ENCODE measurements at regions not wholly inside any gene's neighbourhood (a gene's known extent, or its start where the extent isn't known, plus 50 kb on each side); places are given as distances from the start of the nearest gene placed in this dataset.

GRCh38 chr12:28700161-28700560, 448.9 kb upstream of the FAR2 start:
- Histone ChIP-seq H3K27ac (no peak overlapping the region), H3K36me3 (no peaks in the 10 kb centered on the region), H3K9me3 (peaks cover 0 to 5% of the 10 kb centered on the region in 2 donors), H3K4me3 (no peak overlapping the region), H3K4me1 (no peaks in the 10 kb centered on the region), H3K27me3 (no peaks in the 10 kb centered on the region)
- DNase-seq (ENCODE audit: low spot score in 2 of 2), result no peak
- TF ChIP-seq, protein P1, sequence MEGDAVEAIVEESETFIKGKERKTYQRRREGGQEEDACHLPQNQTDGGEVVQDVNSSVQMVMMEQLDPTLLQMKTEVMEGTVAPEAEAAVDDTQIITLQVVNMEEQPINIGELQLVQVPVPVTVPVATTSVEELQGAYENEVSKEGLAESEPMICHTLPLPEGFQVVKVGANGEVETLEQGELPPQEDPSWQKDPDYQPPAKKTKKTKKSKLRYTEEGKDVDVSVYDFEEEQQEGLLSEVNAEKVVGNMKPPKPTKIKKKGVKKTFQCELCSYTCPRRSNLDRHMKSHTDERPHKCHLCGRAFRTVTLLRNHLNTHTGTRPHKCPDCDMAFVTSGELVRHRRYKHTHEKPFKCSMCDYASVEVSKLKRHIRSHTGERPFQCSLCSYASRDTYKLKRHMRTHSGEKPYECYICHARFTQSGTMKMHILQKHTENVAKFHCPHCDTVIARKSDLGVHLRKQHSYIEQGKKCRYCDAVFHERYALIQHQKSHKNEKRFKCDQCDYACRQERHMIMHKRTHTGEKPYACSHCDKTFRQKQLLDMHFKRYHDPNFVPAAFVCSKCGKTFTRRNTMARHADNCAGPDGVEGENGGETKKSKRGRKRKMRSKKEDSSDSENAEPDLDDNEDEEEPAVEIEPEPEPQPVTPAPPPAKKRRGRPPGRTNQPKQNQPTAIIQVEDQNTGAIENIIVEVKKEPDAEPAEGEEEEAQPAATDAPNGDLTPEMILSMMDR (IDR thresholded peaks at IDR 0.05), result no peak
- intact Hi-C loops (cut with DNase I), result no loop called here

- TF ChIP-seq, protein P1 (IDR thresholded peaks at IDR 0.05), result no peak
- Histone ChIP-seq H3K36me3 (no peaks in the 10 kb centered on the region), H3K4me1 (peaks cover 0 to 10% of the 10 kb centered on the region in 2 donors), H3K4me3 (no peak overlapping the region), H3K27ac (no peak overlapping the region), H3K27me3 (no peaks in the 10 kb centered on the region), H3K9me3 (peaks cover 0 to 5% of the 10 kb centered on the region in 2 donors)
- intact Hi-C loops (cut with DNase I), result no loop called here
- DNase-seq (ENCODE audit: low spot score in 2 of 2), result no peak
Observed at GRCh38 chr12:28704477-28705169, 444.5 kb upstream of the FAR2 start.

GRCh38 chr12:28708918-28709371, 440.1 kb upstream of the FAR2 start:
- H3K4me1 ChIP-seq, result peaks cover 0 to 10% of the 10 kb centered on the region in 2 donors
- H3K27ac ChIP-seq, result peak overlapping the region in 1 of 2 donors; percentile 11
- no peaks in the 10 kb centered on the region for H3K36me3 ChIP-seq
- no peaks in the 10 kb centered on the region for H3K9me3 ChIP-seq
- intact Hi-C loops (cut with DNase I), result no loop called here
- peak in 1 of 2 donors; percentile 63 for DNase-seq (ENCODE audit: low spot score in 2 of 2)
- no peak overlapping the region for H3K4me3 ChIP-seq
- TF ChIP-seq, protein P1 (IDR thresholded peaks at IDR 0.05), result no peak
- H3K27me3 ChIP-seq, result no peaks in the 10 kb centered on the region

GRCh38 chr12:28709986-28710685, 438.9 kb upstream of the FAR2 start:
- H3K4me3 ChIP-seq, result no peak overlapping the region

DNA sequence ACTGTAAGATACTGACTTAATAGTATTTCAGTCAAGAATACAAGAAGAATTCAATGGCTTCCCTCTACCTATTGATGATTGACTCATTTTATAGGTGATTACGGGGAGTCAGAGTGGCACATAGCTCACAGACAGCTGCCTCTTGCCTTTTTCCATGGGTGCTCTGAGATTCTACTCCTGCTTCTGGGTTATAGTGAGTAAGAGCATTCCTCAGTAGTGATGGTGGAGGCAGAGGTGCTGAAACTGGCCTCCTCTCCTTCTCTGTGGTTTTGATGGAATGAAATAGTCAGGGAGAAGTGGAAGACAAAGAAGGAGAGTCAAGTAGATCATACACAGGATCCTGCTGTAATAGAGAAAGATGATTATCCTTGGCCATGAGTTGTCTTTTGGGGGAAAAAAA, 438.2 kb upstream of the FAR2 start:
- peaks cover 0 to 10% of the 10 kb centered on the region in 2 donors for H3K4me1 ChIP-seq
- H3K4me3 ChIP-seq, result no peak overlapping the region
- intact Hi-C loops (cut with DNase I), result no loop called here
- TF ChIP-seq, protein P1 (IDR thresholded peaks at IDR 0.05), result no peak
- H3K36me3 ChIP-seq, result no peaks in the 10 kb centered on the region
- peak overlapping the region in 1 of 2 donors; percentile 33 for H3K27ac ChIP-seq
- H3K9me3 ChIP-seq, result no peaks in the 10 kb centered on the region
- DNase-seq (ENCODE audit: low spot score in 2 of 2), result no peak
- no peaks in the 10 kb centered on the region for H3K27me3 ChIP-seq

More at GRCh38 chr12:28709986-28710685, 438.9 kb upstream of the FAR2 start:
- H3K4me1 ChIP-seq, result peaks cover 0 to 10% of the 10 kb centered on the region in 2 donors
- no peaks in the 10 kb centered on the region for H3K9me3 ChIP-seq
- no peak overlapping the region for H3K27ac ChIP-seq
- H3K27me3 ChIP-seq, result no peaks in the 10 kb centered on the region
- intact Hi-C loops (cut with DNase I), result no loop called here
- DNase-seq (ENCODE audit: low spot score in 2 of 2), result no peak
- no peaks in the 10 kb centered on the region for H3K36me3 ChIP-seq
- TF ChIP-seq, protein P1 (IDR thresholded peaks at IDR 0.05), result no peak

All from ascending aorta (tissue), 2 donors.